ENCODE measurements at regions not wholly inside any gene's neighbourhood (a gene's known extent, or its start where the extent isn't known, plus 50 kb on each side); places are given as distances from the start of the nearest gene placed in this dataset.
"Not testable (repeated sequence)": the region's sequence is repeated elsewhere in the genome, so short reads cannot be mapped to it uniquely, and the experiment has no call there.

DNA sequence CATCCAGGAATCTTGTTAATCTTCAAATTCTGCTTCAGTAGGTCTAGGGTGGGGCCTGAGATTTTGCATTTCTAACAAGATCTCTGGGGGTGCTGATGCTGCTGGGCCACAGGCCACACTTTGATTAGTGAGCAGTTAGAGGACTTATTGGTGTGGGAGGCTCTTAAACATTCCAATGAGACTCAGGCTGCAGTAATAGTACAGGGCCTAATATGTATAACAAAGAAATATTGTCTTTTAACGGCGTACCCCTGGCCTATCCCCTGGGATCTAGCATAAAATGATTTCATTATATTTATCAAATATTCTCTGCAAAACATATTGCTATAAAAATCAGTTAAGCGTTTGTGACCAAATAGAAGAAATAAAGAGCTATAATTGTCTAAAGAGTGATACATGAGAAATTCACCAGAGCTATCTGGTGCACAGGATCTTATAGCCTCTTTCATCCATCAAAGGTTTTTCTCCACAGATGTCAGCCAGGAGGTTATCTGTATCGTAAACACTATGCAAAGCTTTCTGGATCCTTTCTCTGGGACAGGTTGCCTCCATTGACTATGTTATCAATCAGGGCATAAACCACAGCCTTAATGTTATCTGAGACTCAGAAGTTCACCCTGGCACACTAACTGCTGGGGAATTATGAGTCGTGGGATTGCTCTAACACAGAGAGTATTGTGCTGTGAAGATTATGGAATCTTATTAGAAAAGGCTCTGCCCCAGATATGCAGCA is 488.5 kb upstream of the MAP3K7 start:
- no peak overlapping the region for H3K27ac ChIP-seq (ENCODE audit: low read depth, low read length)
- H3K27me3 ChIP-seq (ENCODE audit: control insufficient read depth, insufficient read depth, low read length) = no peaks in the 10 kb centered on the region
- TF ChIP-seq, protein P1, sequence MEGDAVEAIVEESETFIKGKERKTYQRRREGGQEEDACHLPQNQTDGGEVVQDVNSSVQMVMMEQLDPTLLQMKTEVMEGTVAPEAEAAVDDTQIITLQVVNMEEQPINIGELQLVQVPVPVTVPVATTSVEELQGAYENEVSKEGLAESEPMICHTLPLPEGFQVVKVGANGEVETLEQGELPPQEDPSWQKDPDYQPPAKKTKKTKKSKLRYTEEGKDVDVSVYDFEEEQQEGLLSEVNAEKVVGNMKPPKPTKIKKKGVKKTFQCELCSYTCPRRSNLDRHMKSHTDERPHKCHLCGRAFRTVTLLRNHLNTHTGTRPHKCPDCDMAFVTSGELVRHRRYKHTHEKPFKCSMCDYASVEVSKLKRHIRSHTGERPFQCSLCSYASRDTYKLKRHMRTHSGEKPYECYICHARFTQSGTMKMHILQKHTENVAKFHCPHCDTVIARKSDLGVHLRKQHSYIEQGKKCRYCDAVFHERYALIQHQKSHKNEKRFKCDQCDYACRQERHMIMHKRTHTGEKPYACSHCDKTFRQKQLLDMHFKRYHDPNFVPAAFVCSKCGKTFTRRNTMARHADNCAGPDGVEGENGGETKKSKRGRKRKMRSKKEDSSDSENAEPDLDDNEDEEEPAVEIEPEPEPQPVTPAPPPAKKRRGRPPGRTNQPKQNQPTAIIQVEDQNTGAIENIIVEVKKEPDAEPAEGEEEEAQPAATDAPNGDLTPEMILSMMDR (IDR thresholded peaks at IDR 0.05; ENCODE audit: low read depth, low read length) = no peak
- H3K4me3 ChIP-seq (ENCODE audit: low read depth, low read length) = no peak overlapping the region
- H3K9me3 ChIP-seq (ENCODE audit: control insufficient read depth, insufficient read depth, low read length) = no peaks in the 10 kb centered on the region
- CTCF ChIA-PET = interaction anchor here (1.1 kb wide), 1 partner anchor 13 kb away, joined by 4 read pairs; no protein-coding TSS in a partner anchor
- no peak for DNase-seq (ENCODE audit: low read depth, low spot score)
- POLR2A ChIA-PET = no interaction called here

DNA sequence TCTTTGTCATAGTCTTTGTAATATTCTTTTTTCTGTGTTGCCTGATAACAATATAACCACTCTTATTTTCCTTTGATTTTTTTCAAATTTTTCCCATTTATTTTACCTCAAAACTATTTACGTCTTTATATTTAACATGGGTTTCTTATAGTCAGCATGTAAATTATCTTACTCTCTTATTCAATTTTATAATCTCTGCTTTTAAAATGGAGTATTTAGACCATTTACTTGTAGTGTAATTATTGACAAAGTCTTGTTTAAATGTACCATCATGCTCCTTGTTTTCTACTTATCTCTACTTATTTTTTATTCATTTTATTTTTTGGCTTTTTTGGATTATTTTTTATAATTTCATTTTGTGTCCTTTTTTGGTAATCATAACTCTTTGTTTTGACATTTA is 476.5 kb upstream of the MAP3K7 start:
- Histone ChIP-seq H3K4me3 (ENCODE audit: low read depth, low read length) (no peak overlapping the region), H3K9me3 (ENCODE audit: control insufficient read depth, insufficient read depth, low read length) (no peaks in the 10 kb centered on the region), H3K27me3 (ENCODE audit: control insufficient read depth, insufficient read depth, low read length) (no peaks in the 10 kb centered on the region), H3K27ac (ENCODE audit: low read depth, low read length) (no peak overlapping the region)
- TF ChIP-seq, protein P1 (IDR thresholded peaks at IDR 0.05; ENCODE audit: low read depth, low read length) = no peak
- ChIA-PET CTCF (interaction anchor here (1.1 kb wide), 1 partner anchor 18 kb away, joined by 5 read pairs; no protein-coding TSS in a partner anchor), POLR2A (no interaction called here)
- DNase-seq (ENCODE audit: low read depth, low spot score) = no peak

DNA sequence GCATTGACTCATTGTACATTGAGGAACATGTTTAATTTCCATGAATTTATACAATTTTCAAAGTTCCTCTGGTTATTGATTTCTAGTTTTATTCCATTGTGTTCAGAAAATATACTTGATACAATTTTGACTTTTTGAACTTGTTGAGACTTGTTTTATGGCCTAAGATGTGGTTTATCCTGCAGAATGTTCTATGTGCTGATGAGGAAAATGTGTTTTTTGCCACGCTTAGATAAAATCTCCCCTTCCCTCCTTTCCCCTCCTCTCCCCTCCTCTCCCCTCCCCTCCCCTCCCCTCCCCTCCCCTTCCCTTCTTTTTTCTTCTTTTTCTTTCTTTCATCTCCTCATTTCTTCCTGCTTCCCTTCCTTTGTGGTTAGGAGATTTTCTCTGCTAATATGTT is 470.8 kb upstream of the MAP3K7 start:
- Histone ChIP-seq H3K9me3 (ENCODE audit: control insufficient read depth, insufficient read depth, low read length) (no peaks in the 10 kb centered on the region), H3K4me3 (ENCODE audit: low read depth, low read length) (no peak overlapping the region), H3K27ac (ENCODE audit: low read depth, low read length) (no peak overlapping the region), H3K27me3 (ENCODE audit: control insufficient read depth, insufficient read depth, low read length) (no peaks in the 10 kb centered on the region)
- CTCF ChIA-PET = no interaction called here
- POLR2A ChIA-PET = no interaction called here
- no peak for DNase-seq (ENCODE audit: low read depth, low spot score)
- TF ChIP-seq, protein P1 (IDR thresholded peaks at IDR 0.05; ENCODE audit: low read depth, low read length) = no peak

DNA sequence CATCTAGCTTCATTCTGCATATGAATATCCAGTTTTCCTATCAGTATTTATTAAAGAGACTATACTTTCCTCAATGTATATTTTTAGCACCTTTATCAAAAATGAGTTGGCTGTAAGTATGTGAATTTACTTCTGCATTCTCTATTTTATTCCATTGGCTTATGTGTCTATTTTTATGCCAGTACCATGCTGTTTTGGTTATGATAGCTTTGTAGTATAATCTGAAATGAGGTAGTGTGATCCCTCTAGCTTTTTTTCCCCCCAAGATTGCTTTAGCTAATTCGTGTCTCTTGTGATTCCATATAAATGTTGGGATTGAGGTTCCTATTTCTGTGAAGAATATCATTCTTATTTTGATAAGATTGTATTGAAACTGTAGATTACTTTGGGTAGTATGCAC is 469.1 kb upstream of the MAP3K7 start:
- Histone ChIP-seq H3K9me3 (ENCODE audit: control insufficient read depth, insufficient read depth, low read length) (no peaks in the 10 kb centered on the region), H3K27ac (ENCODE audit: low read depth, low read length) (no peak overlapping the region), H3K4me3 (ENCODE audit: low read depth, low read length) (no peak overlapping the region), H3K27me3 (ENCODE audit: control insufficient read depth, insufficient read depth, low read length) (no peaks in the 10 kb centered on the region)
- DNase-seq (ENCODE audit: low read depth, low spot score) = no peak
- POLR2A ChIA-PET = no interaction called here
- CTCF ChIA-PET = no interaction called here
- TF ChIP-seq, protein P1 (IDR thresholded peaks at IDR 0.05; ENCODE audit: low read depth, low read length) = no peak

DNA sequence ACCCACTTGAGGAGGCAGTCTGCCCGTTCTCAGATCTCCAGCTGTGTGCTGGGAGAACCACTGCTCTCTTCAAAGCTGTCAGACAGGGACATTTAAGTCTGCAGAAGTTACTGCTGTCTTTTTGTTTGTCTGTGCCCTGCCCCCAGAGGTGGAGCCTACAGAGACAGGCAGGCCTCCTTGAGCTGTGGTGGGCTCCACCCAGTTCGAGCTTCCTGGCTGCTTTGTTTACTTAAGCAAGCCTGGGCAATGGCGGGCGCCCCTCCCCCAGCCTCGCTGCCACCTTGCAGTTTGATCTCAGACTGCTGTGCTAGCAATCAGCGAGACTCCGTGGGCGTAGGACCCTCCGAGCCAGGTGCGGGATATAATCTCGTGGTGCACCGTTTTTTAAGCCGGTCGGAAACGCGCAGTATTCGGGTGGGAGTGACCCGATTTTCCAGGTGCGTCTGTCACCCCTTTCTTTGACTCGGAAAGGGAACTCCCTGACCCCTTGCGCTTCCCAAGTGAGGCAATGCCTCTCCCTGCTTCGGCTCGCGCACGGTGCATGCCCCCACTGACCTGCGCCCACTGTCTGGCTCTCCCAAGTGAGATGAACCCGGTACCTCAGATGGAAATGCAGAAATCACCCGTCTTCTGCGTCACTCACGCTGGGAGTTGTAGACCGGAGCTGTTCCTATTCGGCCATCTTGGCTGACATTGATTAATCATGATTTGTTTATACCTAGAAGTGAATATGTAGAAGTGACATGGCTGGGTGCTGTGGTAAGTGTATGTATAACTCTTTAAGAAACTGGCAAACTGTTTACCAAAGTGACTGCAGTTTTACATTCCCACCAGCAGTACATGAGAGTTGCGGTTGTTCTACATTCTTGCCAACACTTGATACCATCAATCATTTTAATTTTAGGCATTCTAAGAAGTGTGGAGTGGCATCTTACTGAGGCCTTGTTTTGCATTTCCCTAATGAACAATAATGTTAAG is 465.9 kb upstream of the MAP3K7 start:
- DNase-seq (ENCODE audit: low read depth, low spot score); POLR2A ChIA-PET: not testable (repeated sequence)
- CTCF ChIA-PET = interaction anchor here (0.7 kb wide), 1 partner anchor 28 kb away, joined by 4 read pairs; no protein-coding TSS in a partner anchor

More for the DNA sequence above, 465.9 kb upstream of the MAP3K7 start:
- H3K27ac ChIP-seq (ENCODE audit: low read depth, low read length); H3K4me3 ChIP-seq (ENCODE audit: low read depth, low read length); H3K27me3 ChIP-seq (ENCODE audit: control insufficient read depth, insufficient read depth, low read length); H3K9me3 ChIP-seq (ENCODE audit: control insufficient read depth, insufficient read depth, low read length): not testable (repeated sequence)

All from AG04450 (cell line).